HG02642 (cell line): ENCODE measurements at regions not wholly inside any gene's neighbourhood (a gene's known extent, or its start where the extent isn't known, plus 50 kb on each side); places are given as distances from the start of the nearest gene placed in this dataset.
"Not testable (repeated sequence)": the region's sequence is repeated elsewhere in the genome, so short reads cannot be mapped to it uniquely, and the experiment has no call there.

Experiments
- ATAC-seq: cut with Tn5 transposase; IDR thresholded peaks from one replicate; pipeline ENCODE4 v1.9.1; 2021; ENCODE audit warnings: mild to moderate bottlenecking; ENCODE audit not compliant: unreplicated experiment, poor library complexity

DNA sequence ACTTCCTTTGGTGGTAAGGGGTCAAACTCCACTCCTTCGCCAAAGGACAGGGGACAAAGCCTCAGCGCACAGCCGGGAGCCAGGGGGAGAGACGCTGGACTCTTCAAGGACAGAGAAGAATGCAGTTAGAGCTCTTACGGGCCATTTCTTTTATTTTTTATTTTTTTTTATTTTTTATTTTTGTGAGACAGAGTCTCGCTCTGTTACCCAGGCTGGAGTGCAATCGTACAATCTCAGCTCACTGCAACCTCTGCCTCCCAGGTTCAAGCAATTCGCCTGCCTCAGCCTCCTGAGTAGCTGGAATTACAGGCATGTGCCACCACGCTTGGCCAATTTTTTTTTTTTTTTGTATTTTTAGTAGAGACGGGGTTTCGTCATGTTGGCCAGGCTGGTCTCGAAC is 93.2 kb upstream of the RPH3AL start, which contains the start of gene RFLNB:
TSS of gene RFLNB (minus strand) at position 101 of the 400 bp plus-strand sequence.
- not testable (repeated sequence) for ATAC-seq

DNA sequence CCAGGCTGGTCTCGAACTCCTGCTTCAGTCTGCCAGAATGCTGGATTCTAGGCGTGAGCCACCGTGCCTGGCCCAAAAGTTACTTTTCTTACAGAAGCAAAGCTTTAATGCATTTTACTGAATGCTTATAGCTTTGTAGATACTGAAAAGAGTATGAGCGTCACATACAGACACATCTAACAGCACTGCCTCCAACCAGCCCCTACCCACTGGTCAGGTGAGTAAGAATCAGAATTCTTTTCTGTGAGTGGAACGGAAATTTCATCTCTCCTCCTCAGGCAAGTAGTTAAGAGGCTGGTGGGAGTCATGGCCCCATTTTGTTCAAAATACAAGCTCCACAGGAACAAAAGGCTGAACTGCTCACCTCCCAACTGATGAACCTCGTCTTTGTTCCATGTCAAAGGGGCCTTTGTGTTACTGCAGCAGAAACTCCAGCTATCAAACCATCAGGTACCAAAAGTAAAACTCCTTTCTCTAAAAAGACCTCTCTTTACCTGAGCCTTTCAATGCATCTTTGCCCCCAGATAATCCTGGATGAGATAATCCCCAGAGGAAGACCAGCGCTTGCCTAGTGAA is 92.4 kb upstream of the RPH3AL start:
- ATAC-seq, result no peak

DNA sequence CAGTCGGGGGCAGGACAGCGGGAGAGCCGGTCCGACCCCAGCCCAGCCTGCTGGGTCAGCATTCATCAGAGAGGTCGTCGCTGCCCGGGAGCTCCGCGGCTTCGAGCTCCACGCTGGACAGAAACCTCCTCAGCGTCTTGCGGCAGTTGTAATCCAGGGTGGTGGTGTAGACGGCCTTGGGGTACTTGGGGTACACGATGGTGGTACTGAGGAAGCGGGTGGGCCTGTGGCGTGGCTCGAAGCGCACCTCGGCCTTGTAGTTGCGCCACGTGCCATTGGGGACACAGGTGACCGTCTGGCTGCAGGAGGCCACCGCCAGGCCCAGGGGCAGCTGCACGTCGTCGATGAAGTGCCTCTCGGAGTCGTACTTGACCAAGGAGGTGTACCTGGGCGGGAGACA is 90.5 kb upstream of the RPH3AL start:
- ATAC-seq, result no peak

DNA sequence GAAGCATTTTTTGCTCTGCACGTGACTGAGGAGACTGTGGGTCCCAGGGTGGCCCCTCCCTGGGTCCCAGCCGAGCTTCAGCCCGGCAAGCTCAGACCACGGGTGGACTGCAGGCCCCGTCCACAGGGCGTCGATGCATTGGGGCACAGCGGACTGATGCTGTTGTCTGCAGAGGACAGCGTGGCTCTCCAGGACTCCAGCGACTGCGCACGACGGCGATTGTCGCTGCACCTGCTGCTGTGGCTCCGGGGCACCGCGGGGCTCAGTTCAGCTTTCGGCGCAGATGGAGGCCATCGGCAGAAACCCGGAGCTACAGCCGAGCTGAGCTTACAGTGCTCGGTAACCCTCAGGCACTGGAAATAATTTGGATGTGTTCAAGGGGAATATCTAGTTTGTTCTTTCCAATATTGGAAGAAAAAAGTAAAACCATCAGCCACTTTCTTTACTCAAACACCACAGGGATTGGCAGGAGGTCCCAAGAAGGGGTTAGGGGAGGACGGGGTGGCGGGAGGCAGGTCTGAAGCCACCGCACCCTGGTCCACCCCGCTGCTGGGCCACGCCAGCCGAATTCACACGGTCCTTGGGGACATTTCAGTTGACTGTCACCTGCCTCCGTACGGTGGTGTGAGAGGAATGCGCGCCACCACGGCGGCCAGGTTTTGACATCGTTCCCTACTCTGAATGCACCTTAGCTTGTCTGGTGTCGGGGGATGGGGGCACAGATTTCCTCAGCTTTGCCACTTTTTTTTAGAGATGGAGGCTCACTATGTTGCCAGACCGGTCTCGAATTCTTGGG is 88.7 kb upstream of the RPH3AL start:
- ATAC-seq, result no peak

DNA sequence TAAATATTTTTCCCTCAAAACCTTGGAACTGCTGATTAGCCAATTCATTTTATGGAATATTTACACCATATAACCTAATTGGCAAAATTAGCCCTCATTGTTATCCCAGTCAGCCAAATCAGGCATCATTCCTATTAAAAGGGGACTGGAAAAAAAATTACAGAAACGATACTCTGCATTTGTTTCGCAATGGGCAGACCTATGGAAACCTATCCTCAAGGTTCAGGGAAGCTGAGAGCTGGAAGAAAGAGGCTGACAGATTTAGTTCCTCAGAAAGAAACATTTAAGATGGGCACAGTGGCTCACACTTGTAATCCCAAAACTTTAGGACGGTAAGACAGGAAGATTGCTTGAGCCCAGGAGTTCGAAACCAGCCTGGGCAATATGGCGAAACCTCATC is 85.6 kb upstream of the RPH3AL start:
- no peak for ATAC-seq

DNA sequence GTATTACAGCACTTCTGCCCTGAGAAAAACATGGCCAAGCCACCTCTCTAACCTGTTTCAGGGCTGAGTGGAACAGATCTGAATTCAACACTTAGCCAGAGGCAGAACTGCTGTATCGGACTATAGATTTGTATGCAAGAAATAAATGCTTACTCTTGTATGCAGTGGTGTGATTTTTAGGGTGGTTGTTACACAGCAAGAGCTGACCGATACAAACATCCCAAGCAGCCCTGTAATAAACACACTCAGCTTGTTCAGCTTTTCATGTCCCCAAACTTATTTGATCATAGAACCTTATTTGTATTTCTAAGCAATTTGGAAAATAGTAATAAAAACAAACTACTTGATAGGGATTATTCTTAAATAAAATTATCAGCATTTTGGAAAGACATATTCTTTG is 84.9 kb upstream of the RPH3AL start:
- ATAC-seq, result no peak

DNA sequence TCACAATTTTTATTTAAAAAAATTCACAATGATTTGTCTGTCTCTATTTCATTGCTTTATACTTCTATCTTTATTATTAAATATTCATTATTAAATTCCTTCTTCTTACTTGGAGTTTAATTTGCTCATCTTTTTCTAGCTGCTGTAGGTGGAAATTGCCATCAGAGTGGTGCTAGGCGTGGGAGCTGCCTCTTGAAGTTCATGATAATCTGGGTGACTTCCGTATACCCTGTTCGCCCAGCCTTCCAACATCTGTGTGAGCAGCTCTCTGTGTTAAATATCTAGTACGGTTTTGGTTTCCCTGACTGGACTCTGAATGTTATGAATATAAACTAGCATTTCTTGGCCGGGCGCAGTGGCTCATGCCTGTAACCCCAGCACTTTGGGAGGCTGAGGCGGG is 84.0 kb upstream of the RPH3AL start:
- no peak for ATAC-seq

DNA sequence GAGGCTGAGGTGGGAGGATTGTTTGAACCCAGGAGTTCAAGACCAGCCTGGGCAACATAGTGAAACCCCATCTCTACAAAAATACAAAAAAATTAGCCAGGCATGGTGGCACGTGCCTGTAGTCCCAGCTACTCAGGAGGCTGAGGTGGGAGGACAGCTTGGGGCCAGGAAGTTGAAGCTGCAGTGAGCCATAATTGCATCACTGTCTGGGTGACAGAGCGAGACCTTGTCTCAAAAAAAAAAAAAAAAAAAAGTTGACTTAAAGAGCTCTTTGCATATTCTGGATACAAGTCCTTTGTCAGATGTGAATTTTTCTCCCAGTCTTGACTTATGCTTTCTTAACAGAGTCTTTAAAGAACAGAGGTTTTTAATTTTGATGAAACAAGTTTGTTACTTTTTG is 79.9 kb upstream of the RPH3AL start:
- ATAC-seq, result not testable (repeated sequence)

DNA sequence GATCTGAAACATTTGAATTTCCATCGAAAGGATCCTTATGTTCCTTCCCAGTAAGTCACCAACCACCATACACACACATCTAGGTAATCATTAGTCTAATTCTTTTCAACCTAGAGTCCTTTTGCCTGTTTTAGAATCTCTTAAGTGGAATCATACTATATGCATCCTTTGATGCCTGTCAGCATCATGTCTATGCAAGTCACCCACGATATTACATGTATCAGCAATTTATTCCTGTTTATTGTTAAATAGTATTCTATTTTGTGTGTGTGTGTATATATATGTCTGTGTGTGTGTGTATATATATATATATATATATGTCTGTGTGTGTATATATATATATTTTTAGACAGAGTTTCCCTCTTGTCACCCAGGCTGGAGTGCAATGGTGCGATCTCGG is 78.9 kb upstream of the RPH3AL start:
- no peak for ATAC-seq

DNA sequence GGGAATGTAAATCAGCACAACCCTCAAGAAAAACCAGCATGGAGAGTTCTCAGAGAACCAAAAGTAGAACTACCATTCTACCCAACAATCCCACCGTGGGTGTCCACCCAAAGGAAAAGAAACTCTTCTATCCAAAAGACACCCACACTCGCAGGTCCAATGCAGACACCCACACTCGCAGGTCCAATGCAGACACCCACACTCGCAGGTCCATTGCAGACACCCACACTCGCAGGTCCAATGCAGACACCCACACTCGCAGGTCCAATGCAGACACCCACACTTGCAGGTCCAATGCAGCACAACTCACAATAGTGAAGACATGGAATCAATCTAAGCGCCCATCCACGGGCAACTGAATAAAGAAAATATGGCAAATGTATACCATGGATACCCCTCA is 77.0 kb upstream of the RPH3AL start:
- no peak for ATAC-seq

DNA sequence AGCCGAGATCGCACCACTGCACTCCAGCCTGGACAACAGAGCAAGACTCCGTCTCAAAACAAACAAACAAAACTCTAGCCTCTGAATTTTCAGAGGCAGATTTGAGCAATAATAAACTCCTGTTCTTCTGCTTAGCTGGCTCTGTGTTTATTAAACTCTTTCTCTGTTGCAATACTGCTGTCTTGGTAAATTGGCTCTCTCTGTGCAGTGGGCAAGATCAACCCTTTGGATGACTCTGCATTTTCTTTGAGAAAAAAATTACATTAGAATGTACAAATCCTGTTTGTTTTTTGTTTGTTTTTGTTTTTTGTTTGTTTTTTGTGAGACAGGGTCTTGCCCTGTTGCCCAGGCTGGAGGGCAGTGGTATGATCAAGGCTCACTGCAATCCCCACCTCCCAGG is 75.8 kb upstream of the RPH3AL start:
- ATAC-seq, result no peak

DNA sequence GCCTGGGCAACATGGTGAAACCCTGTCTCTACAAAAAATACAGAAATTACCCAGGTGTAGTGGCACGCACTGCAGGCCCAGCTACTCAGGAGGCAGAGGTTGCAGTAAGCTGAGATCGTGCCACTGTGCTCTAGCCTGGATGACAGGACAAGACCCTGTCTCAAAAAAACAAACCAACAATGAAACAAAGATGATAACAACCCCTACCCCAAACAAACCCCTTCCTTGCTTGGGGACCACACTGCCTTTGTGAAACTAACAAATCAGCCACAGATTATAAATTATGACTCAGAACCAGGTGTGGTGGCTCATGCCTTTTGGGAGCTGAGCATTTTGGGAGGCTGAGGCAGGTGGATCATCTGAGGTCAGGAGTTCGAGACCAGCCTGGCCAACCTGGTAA is 75.3 kb upstream of the RPH3AL start:
- no peak for ATAC-seq

DNA sequence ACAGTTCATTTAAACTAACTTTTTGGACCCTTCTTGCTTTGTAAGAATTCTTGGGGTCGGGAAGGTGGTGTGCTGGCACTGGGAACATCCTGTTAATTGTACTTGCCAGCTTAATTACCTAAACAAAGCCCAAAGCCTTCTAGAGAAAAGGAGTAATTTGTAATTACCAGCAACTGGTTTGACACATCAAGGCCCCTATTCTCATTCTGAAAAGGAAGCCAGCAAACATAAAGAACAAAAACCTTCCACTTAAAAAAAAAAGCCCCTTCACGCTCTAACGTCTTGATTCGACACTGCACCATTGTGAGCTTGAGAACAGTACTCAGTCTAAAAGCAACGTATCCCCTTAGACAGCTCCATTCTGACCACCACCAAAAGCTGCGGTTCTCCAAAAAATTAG is 74.7 kb upstream of the RPH3AL start:
- no peak for ATAC-seq

DNA sequence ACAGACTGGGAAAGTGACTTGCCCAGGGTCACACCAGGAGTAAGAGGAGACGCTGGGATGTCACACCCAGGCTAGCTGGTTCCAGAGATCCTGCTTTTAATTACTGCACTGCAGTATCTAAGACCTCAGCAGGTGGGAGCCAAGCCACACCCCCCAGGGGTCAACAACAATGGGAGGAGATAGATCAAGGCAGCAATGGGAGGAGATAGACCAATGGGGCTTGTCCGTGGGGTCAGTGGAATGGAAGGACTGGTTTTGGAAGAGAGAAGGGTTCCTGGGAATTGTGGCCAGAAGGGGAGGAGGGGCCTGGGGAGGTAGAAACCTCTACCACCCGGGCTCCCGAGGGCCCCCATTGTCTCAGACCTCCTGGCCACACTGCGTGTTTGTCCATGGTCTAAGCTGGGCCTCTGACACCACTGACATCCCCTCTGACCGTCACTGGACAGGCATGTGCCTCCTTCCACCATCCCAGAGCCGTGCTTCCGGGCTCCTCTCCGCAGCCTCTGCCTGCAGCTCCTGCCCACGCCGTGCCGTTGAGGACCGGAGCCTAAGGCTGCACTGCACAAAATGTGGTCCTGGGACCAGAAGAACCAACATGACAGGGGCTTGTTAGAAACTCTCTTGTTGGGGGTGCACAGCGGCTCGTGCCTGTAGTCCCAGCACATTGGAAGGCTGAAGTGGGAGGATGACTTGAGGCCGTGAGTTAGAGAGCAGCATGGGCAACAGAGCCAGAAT is 69.8 kb upstream of the RPH3AL start:
- no peak for ATAC-seq

DNA sequence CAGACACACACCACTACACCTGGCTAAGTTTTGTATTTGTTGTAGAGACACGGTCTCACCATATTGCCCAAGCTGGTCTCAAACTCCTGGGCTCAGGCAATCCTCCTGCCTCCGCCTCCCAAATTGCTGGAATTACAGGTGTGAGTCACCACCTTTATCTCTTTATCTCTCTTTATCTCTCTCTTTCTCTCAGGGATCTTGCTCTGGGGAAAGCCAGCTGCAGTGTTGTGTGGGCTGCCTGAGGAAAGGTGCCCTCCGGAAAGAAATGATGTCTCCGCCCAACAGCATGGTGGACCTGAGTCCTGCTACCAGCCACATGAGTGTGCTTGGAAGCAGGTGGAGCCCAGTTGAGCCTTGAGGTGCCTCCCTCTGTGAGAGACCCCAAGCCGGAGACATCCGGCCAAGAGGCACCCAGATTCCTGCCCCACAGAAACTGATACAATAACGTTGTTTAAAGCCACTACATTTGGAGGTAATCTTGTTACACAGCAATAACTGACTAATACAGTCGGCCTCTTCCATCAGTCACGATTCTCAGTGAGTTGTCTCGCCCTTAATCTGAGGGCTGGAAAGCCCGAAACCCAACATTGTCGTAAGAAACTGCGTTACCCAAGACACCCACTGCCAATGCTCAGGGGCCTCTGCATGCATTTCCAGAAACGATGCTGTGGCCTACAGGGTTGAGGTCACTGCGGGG is 68.0 kb upstream of the RPH3AL start:
- no peak for ATAC-seq

DNA sequence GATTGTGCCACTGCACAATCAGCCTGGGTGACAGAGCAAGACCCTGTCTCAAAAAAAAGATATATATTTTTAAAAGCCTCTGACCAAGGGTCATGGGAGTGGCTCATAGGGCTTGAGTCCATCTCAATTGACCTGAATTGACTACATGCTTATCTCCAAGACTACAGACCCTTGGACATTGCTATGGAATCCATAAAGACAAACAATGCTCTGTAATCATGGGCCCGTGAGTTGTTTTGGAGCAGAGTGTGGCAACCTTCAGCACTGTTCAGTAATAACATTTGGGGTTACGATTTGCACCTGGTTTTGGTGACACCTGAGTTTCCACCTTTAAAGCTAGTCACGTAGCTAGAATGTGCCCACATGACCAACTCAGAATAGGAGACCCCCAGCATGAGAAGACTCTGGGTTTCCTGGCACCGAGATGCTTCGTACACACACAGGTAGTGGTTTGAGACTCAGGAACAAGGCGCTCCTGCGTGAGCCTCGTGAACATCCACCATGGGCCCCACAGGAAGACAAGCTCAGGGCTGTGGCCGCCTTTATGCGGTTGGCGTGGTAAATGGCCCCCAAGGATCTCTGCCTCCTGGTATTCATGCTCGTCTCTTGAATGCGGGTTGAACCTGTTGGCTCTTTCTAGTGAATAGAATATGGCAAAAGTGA is 66.6 kb upstream of the RPH3AL start:
- ATAC-seq, result no peak

DNA sequence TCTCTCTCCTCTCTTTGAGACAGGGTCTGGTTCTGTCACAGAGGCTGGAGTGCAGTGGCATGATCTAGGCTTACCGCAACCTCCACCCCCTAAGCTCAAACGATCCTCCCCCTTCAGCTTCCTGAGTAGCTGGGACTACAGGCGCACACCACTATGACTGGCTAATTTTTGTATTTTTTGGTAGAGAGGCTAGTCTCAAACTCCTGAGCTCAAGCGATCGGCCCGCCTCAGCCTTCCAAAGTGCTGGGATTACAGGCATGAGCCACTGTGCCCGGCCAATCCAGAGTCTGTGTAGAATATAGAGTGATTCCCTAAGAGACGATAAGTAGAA is 65.8 kb upstream of the RPH3AL start:
- no peak for ATAC-seq

DNA sequence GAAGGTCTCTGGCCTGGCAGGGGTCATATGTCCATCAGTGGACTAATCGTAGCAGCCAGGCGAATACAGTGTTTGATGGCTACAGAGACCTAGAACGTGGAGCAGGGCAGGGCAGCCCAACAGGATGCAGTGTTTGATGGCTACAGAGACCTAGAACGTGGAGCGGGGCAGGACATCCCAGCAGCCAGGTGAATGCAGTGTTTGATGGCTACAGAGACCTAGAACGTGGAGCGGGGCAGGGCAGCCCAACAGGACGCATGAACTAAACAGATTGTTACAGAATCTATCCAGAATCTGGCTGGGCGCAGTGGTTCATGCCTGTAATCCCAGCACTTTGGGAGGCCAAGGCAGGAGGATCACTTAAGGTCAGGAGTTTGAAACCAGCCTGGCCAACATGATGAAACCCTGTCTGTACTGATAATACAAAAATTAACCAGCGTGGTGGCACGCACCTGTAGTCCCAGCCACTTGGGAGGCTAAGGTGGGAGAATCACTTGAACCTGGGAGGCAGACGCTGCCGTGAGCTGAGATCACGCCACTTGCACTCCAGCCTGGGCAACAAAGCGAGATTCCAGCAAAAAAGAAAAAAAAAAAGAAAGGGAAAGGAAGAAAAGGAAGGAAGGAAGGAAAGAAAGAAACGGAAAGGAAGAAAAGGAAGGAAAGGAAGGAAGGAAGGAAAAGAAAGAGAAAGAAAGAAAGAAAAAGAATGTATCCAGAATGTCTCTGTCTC is 65.2 kb upstream of the RPH3AL start:
- no peak for ATAC-seq

DNA sequence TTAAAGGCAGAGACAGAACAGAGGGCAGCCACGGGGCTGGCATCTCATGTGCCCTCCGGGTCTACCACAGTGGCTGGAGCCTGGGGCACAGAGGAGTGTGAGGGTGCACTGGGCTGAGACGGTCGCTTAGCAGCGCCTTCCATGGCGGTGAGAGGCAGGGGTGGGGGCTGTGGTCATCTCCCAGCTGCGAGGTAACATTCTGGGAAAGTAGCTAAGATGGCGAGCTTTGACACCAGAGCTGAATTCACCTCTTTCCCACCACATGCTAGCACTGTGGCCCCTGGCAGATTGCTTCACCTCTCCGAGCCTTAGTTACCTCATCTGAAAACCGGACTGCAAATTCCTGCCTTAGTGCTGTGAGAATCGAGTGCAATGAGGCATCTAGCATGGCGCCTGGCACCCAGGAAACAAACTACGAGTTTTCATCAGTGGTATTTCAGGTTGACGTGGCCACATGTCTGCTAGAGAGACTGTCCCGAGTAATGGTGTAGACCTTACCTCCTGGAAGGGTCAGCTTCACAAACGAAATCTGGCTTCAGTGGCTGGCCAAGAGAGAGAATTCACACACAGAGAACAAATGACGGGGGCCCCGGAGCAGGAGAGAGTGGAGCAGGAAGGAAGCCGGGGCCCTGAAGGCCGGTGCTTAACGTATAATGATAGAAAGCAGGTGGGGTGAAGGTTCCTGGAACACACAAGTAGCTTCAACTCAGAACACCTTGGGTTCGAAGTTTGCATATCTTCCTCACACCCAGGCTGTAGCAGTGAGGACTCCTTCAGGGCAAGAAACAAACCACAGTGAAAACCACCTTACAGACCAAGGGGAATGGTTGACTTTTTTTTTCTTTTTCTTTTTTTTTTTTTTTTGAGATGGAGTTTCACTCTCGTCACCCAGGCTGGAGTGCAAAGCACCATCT is 63.9 kb upstream of the RPH3AL start:
- peak; percentile 72 for ATAC-seq
